K562 (cell line): ENCODE measurements at regions not wholly inside any gene's neighbourhood (a gene's known extent, or its start where the extent isn't known, plus 50 kb on each side); places are given as distances from the start of the nearest gene placed in this dataset.

Source experiments
- ATAC-seq: fragments of 200-7000 bp; cut with Tn5 transposase; 3 replicates; pipeline ENCODE4 v1.9.1; 2020; ENCODE audit warnings: moderate library complexity
- BruUV-seq: library from RNA; stranded (reverse); fragments of 400-500 nt; replicated peaks from 2 replicates; lab custom pipeline; 2021; lab: Mats Ljungman, UMichigan
- CTCF ChIA-PET: fragments of 300-600 bp; formaldehyde crosslinking; extraction: SDS; loops from one replicate; lab custom pipeline; 2021; ENCODE audit warnings: low intra/inter-chr PET ratio; lab: Yijun Ruan, JAX
- POLR2A ChIA-PET: fragments of 300-600, 350-650 bp; sonication (Branson Sonifier 250); formaldehyde crosslinking; extraction: SDS; loops from one replicate; lab custom pipeline; 2021; ENCODE audit warnings: antibody characterized with exemption, inconsistent platforms; lab: Yijun Ruan, JAX
- DNase-seq, 4 experiments: peaks; one replicate each; pipeline versions ENCODE4 v3.0.0 to v3.0.0-alpha.2; 2011 to 2018; ENCODE audit warnings: low spot score in 3 of 4, mixed read lengths in 3 of 4; ENCODE audit errors: extremely low read depth in 1 of 4
- FAIRE-seq: peaks from 2 replicates; lab custom pipeline; 2011; peaks lifted over from hg19 to GRCh38; lab: Jason Lieb, UNC
- H2AFZ ChIP-seq: 2 replicates; pipeline ENCODE4 v1.6.0; 2011; ENCODE audit warnings: low read depth, low read length, control low read depth, inconsistent platforms
- H3K27ac ChIP-seq: fragments of 200-600 bp; 3 replicates; pipeline ENCODE4 v1.8.0; 2011; ENCODE audit warnings: low read depth, mild to moderate bottlenecking, control low read depth, inconsistent platforms, low read length, moderate library complexity, mixed read lengths; ENCODE audit errors: extremely low read depth
- H3K27me3 ChIP-seq, 2 experiments: fragments of 300-600 bp in 1 of 2; 2 replicates in 1 of 2; 3 replicates in 1 of 2; pipeline versions ENCODE4 v1.6.0 to v1.8.0; 2011; ENCODE audit warnings: inconsistent platforms in 2 of 2, low read length in 2 of 2, mild to moderate bottlenecking in 1 of 2, mixed read lengths in 1 of 2, moderate library complexity in 1 of 2; ENCODE audit not compliant: control insufficient read depth in 2 of 2, insufficient read depth in 2 of 2
- H3K36me3 ChIP-seq: fragments of 300-600 bp; 3 replicates; pipeline ENCODE4 v1.8.0; 2011; ENCODE audit warnings: mild to moderate bottlenecking, low read length, inconsistent platforms; ENCODE audit not compliant: control insufficient read depth, insufficient read depth
- H3K4me1 ChIP-seq, 2 experiments: fragments of 200-600 bp in 1 of 2; replicated peaks in 1 of 2; 2 replicates in 1 of 2; 3 replicates in 1 of 2; pipeline versions ENCODE4 v1.5.1 to v1.8.0; 2011; ENCODE audit warnings: inconsistent platforms in 2 of 2, low read length in 2 of 2, mild to moderate bottlenecking in 1 of 2, mixed read lengths in 1 of 2, moderate library complexity in 1 of 2; ENCODE audit not compliant: control insufficient read depth in 2 of 2, insufficient read depth in 2 of 2
- H3K4me2 ChIP-seq: 2 replicates; pipeline ENCODE4 v1.6.1; 2011; ENCODE audit warnings: low read length, control low read depth, inconsistent platforms, mixed read lengths; ENCODE audit not compliant: insufficient read depth
- H3K4me3 ChIP-seq: fragments of 200-600 bp; sonication (generic), shearing (Covaris generic); 2 replicates; pipeline ENCODE4 v1.5.1; 2016; ENCODE audit warnings: control low read depth, inconsistent platforms
- H3K79me2 ChIP-seq: fragments of 200-600 bp; 3 replicates; pipeline ENCODE4 v1.8.0; 2011; ENCODE audit warnings: low read length, inconsistent platforms; ENCODE audit not compliant: control insufficient read depth, insufficient read depth
- H3K9ac ChIP-seq, 2 experiments: 2 replicates each; pipeline versions ENCODE4 v1.6.0 to v1.6.1; 2011; ENCODE audit warnings: low read depth in 2 of 2, low read length in 2 of 2, control low read depth in 1 of 2, inconsistent platforms in 1 of 2, mild to moderate bottlenecking in 1 of 2, mixed read lengths in 1 of 2; ENCODE audit not compliant: insufficient read depth in 1 of 2
- H3K9me1 ChIP-seq: one replicate; pipeline ENCODE4 v1.6.0; 2011; ENCODE audit warnings: inconsistent platforms, mild to moderate bottlenecking, low read length, moderate library complexity; ENCODE audit not compliant: control insufficient read depth, insufficient read depth
- H3K9me3 ChIP-seq: replicated peaks from 2 replicates; pipeline ENCODE4 v1.5.1; 2011; ENCODE audit warnings: low read depth, low read length, inconsistent platforms; ENCODE audit not compliant: control insufficient read depth, insufficient read depth
- H4K20me1 ChIP-seq: replicated peaks from 2 replicates; pipeline ENCODE4 v1.6.1; 2011; ENCODE audit warnings: low read length, inconsistent platforms, mixed read lengths; ENCODE audit not compliant: control insufficient read depth, insufficient read depth
- CBFA2T2 ChIP-seq: fragments of 450-650 bp; conservative IDR thresholded peaks from 2 replicates; pipeline ENCODE4 v1.6.1; 2017; ENCODE audit warnings: mild to moderate bottlenecking
- HCFC1 ChIP-seq: IDR thresholded peaks from 2 replicates; pipeline ENCODE4 v1.6.1; 2012; ENCODE audit warnings: low read depth, low read length, improper control_type of control experiment
- KDM4B ChIP-seq, 2 experiments: fragments of 450-650 bp in 1 of 2; sonication (generic) in 1 of 2; IDR thresholded peaks; 2 replicates each; pipeline ENCODE4 v1.6.1; 2016 to 2017; ENCODE audit warnings: borderline replicate concordance in 2 of 2, antibody characterized with exemption in 1 of 2, low read depth in 1 of 2, mild to moderate bottlenecking in 1 of 2
- PRPF4 ChIP-seq: fragments of 200-400 bp; formaldehyde crosslinking; IDR thresholded peaks from one replicate; pipeline ENCODE4 v1.6.1; 2017; ENCODE audit warnings: low read length, low read depth, mild to moderate bottlenecking; ENCODE audit not compliant: insufficient read depth, poor library complexity, severe bottlenecking
- ZNF830 ChIP-seq: fragments of 250-450 bp; sonication (Bioruptor Pico); IDR thresholded peaks from 2 replicates; pipeline ENCODE4 v1.5.0; 2021; ENCODE audit warnings: mild to moderate bottlenecking
- WGBS: fragments of 100-300 bp; shearing (Covaris generic); methylation state at CpG from one replicate; pipeline ENCODE4 v1.1.6; 2016; ENCODE audit warnings: low coverage, mixed read lengths; ENCODE audit not compliant: insufficient coverage; ENCODE audit errors: missing lambda C conversion rate; 5-methylcytosine and 5-hydroxymethylcytosine counted together
- in situ Hi-C: fragments of 300-500 bp; cut with MboI; formaldehyde crosslinking; loops from 4 replicates; pipeline ENCODE4 v1.15.0; 2018; ENCODE audit warnings: inconsistent platforms, mixed read lengths
- intact Hi-C: fragments of 100-400 bp; cut with micrococcal nuclease; formaldehyde crosslinking; loops from 2 replicates; pipeline ENCODE4 v1.14.2; 2022
- TF ChIP-seq, protein P1 (sequence below): fragments of 450-650 bp; IDR thresholded peaks from 2 replicates; pipeline ENCODE4 v1.6.1; 2016; ENCODE audit warnings: low read depth, mild to moderate bottlenecking, moderate library complexity
- TF ChIP-seq, protein P2 (sequence below): sonication (generic); formaldehyde crosslinking; IDR thresholded peaks from 2 replicates; pipeline ENCODE4 v1.8.0; 2023; ENCODE audit warnings: mild to moderate bottlenecking, missing genetic modification reagents
- TF ChIP-seq, protein P3 (sequence below): fragments of 450-650 bp; IDR thresholded peaks from 2 replicates; pipeline ENCODE4 v1.6.1; 2017; ENCODE audit warnings: antibody characterized with exemption

DNA sequence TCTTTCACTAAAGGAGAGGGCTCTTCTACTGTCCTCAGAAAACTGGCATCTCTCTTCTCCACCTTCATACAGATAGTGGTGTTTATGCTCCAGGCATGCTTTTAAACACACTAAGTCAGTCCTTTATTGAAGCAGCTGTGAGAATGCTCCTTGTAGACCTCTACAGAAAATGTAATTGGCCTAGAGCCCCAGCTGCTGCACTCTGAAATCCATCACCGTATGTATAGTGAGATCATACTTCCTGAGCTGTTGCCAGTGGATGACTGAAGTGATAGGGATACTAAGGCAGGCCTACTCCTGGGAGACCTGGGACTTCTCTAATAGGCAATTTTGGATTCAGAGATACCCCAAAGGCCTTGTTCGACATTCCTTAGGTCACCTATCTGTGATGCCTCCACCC, 535.4 kb downstream of the RPS29 start:
- no peaks in the 10 kb centered on the region for H4K20me1 ChIP-seq
- no peak overlapping the region for H3K4me2 ChIP-seq
- ChIA-PET CTCF (no interaction called here), POLR2A (no interaction called here)
- intact Hi-C loops: no loop called here
- WGBS: 6% methylated on average over 2 of the region's 2 CpGs
- TF ChIP-seq ZNF830: no peak
- H3K4me3 ChIP-seq: no peak overlapping the region
- H3K27ac ChIP-seq: no peak overlapping the region
- DNase-seq (no peak), ATAC-seq (no peak), FAIRE-seq (no peak)
- H3K9ac ChIP-seq: no peak overlapping the region
- no peaks in the 10 kb centered on the region for H3K79me2 ChIP-seq
- no peaks in the 10 kb centered on the region for H3K9me1 ChIP-seq
- H3K27me3 ChIP-seq: no peaks in the 10 kb centered on the region
- no peak overlapping the region for H2AFZ ChIP-seq
- no peaks in the 10 kb centered on the region for H3K9me3 ChIP-seq
- in situ Hi-C loops: no loop called here
- H3K4me1 ChIP-seq: no peaks in the 10 kb centered on the region
- BruUV-seq: no TSS peak
- no peaks in the 10 kb centered on the region for H3K36me3 ChIP-seq

DNA sequence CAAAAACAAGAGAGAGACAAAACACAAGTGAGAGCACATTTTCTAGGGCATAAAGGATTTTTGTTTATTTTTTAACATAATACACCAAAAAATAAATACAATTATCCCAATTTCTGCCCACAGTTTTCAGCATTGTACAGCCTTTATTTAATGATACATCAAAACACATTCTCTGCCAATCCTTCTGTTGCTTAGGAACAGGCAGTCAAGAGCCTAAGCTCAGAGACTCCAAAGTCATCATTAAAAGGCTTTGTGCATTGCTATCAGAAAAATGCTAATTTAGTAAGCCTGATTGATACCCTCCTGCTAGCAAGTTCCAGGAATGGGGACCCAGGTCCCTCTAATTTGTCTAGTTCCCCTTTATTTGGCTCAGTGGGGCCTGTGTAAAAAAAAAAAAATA, 536.5 kb downstream of the RPS29 start:
- Histone ChIP-seq H4K20me1 (no peaks in the 10 kb centered on the region), H3K9me1 (no peaks in the 10 kb centered on the region), H3K36me3 (no peaks in the 10 kb centered on the region), H3K4me2 (no peak overlapping the region), H3K27ac (no peak overlapping the region), H3K4me1 (no peaks in the 10 kb centered on the region), H3K4me3 (no peak overlapping the region), H3K79me2 (no peaks in the 10 kb centered on the region), H3K27me3 (no peaks in the 10 kb centered on the region), H3K9me3 (no peaks in the 10 kb centered on the region), H3K9ac (no peak overlapping the region), H2AFZ (no peak overlapping the region)
- in situ Hi-C loops (no loop called here), intact Hi-C loops (no loop called here)
- POLR2A ChIA-PET: no interaction called here
- FAIRE-seq (no peak), DNase-seq (no peak), ATAC-seq (no peak)
- no TSS peak for BruUV-seq
- CTCF ChIA-PET: no interaction called here
- TF ChIP-seq, protein P1, sequence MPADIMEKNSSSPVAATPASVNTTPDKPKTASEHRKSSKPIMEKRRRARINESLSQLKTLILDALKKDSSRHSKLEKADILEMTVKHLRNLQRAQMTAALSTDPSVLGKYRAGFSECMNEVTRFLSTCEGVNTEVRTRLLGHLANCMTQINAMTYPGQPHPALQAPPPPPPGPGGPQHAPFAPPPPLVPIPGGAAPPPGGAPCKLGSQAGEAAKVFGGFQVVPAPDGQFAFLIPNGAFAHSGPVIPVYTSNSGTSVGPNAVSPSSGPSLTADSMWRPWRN: no peak
- TF ChIP-seq KDM4B (IDR thresholded peaks at IDR 0.05; ENCODE audit: borderline replicate concordance in 2 of 2, low read depth in 1 of 2) (no peak), CBFA2T2 (no peak), HCFC1 (no peak), PRPF4 (no peak)
- TF ChIP-seq, protein P2, sequence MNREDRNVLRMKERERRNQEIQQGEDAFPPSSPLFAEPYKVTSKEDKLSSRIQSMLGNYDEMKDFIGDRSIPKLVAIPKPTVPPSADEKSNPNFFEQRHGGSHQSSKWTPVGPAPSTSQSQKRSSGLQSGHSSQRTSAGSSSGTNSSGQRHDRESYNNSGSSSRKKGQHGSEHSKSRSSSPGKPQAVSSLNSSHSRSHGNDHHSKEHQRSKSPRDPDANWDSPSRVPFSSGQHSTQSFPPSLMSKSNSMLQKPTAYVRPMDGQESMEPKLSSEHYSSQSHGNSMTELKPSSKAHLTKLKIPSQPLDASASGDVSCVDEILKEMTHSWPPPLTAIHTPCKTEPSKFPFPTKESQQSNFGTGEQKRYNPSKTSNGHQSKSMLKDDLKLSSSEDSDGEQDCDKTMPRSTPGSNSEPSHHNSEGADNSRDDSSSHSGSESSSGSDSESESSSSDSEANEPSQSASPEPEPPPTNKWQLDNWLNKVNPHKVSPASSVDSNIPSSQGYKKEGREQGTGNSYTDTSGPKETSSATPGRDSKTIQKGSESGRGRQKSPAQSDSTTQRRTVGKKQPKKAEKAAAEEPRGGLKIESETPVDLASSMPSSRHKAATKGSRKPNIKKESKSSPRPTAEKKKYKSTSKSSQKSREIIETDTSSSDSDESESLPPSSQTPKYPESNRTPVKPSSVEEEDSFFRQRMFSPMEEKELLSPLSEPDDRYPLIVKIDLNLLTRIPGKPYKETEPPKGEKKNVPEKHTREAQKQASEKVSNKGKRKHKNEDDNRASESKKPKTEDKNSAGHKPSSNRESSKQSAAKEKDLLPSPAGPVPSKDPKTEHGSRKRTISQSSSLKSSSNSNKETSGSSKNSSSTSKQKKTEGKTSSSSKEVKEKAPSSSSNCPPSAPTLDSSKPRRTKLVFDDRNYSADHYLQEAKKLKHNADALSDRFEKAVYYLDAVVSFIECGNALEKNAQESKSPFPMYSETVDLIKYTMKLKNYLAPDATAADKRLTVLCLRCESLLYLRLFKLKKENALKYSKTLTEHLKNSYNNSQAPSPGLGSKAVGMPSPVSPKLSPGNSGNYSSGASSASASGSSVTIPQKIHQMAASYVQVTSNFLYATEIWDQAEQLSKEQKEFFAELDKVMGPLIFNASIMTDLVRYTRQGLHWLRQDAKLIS (CRISPR knock-in tag): no peak
- TF ChIP-seq, protein P3, sequence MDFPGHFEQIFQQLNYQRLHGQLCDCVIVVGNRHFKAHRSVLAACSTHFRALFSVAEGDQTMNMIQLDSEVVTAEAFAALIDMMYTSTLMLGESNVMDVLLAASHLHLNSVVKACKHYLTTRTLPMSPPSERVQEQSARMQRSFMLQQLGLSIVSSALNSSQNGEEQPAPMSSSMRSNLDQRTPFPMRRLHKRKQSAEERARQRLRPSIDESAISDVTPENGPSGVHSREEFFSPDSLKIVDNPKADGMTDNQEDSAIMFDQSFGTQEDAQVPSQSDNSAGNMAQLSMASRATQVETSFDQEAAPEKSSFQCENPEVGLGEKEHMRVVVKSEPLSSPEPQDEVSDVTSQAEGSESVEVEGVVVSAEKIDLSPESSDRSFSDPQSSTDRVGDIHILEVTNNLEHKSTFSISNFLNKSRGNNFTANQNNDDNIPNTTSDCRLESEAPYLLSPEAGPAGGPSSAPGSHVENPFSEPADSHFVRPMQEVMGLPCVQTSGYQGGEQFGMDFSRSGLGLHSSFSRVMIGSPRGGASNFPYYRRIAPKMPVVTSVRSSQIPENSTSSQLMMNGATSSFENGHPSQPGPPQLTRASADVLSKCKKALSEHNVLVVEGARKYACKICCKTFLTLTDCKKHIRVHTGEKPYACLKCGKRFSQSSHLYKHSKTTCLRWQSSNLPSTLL: no peak
